ENCODE measurements at regions not wholly inside any gene's neighbourhood (a gene's known extent, or its start where the extent isn't known, plus 50 kb on each side); places are given as distances from the start of the nearest gene placed in this dataset.

DNA sequence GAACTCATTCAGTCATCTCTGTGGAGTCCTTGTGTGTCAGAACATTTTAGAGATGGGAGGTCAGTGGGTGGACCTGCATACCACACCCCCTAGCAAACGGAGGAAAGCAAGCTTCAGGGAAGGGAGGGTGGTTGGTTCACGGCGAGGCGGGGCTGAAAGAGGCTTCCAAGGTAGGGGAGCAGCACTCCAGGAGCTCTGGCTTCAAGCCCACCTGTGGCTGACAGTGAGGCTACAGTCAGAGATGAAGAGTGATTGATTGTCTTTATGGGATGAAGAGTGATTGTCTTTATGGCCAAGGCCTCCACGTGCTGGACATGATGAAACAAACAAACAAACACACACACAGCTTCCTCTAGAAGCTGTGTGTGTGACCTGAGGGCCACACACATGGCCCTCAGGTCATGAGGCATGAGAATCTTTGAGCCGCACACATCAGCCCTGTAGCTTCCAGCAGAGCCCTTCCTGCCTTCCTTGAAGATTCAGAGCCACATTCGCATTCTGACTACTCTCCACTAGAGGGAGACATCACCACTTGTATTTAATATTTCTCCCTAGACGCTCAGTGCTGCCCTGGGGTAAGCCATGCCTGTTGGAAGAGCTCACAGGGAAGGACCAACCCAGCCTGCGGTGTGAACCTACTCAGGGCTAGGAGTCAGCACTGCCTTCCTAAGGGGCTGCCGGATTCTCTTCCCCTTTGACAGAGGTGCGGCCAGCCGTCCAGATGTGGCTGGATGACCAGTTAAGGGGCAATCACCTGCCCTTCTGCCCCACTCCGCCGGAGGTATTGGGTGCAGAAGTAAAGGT, 54.4 kb upstream of the KCNA1 start:
- DNase-seq (ENCODE audit: insufficient read length, low spot score) (peak; percentile 51), FAIRE-seq (peak; percentile 84)
- TF ChIP-seq SPI1 (IDR thresholded peaks at IDR 0.05; ENCODE audit: low read depth, low read length) (no peak), PAX5 (IDR thresholded peaks at IDR 0.05; ENCODE audit: insufficient read depth, low read length, severe bottlenecking) (no peak), TAF1 (IDR thresholded peaks at IDR 0.05; ENCODE audit: low read depth, low read length) (no peak), POLR2AphosphoS5 (IDR thresholded peaks at IDR 0.05; ENCODE audit: low read depth, low read length) (no peak), POLR2A (IDR thresholded peaks at IDR 0.05; ENCODE audit: low read depth, low read length) (no peak), POU2F2 (IDR thresholded peaks at IDR 0.05; ENCODE audit: low read depth, low read length) (no peak)

DNA sequence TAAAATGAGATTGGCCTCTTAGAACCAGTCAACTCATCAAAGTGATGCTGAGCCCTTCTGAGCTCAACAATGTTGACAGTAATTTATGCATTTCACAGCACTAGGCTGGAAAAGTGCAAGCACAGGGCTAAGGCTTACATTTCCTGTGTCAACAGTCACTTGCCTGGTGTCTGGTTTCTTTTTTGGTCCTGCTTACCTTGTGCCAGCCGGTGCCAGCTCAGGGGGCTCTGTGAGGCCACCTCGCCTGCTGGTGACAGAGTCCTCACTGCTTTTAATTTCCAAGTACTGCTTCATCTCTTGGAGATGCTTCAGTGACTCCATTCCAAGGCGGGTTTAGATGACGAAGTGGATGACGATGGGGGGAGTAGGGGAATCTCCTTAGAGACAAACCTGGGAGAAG, 53.1 kb upstream of the KCNA1 start:
- TF ChIP-seq POLR2A (IDR thresholded peaks at IDR 0.05; ENCODE audit: low read depth, low read length): no peak
- TF ChIP-seq POLR2AphosphoS5 (IDR thresholded peaks at IDR 0.05; ENCODE audit: low read depth, low read length): no peak
- no peak for TF ChIP-seq SPI1 (IDR thresholded peaks at IDR 0.05; ENCODE audit: low read depth, low read length)
- TF ChIP-seq POU2F2 (IDR thresholded peaks at IDR 0.05; ENCODE audit: low read depth, low read length): no peak
- TF ChIP-seq TAF1 (IDR thresholded peaks at IDR 0.05; ENCODE audit: low read depth, low read length): no peak
- TF ChIP-seq PAX5 (IDR thresholded peaks at IDR 0.05; ENCODE audit: insufficient read depth, low read length, severe bottlenecking): no peak
- DNase-seq (ENCODE audit: insufficient read length, low spot score) (no peak), FAIRE-seq (no peak)

GRCh38 chr12:4857472-4858291, 52.0 kb upstream of the KCNA1 start:
- peak; percentile 58 for DNase-seq (ENCODE audit: insufficient read length, low spot score)
- TF ChIP-seq POLR2A (IDR thresholded peaks at IDR 0.05; ENCODE audit: low read depth, low read length) (no peak), PAX5 (IDR thresholded peaks at IDR 0.05; ENCODE audit: insufficient read depth, low read length, severe bottlenecking) (no peak), POU2F2 (IDR thresholded peaks at IDR 0.05; ENCODE audit: low read depth, low read length) (no peak), TAF1 (IDR thresholded peaks at IDR 0.05; ENCODE audit: low read depth, low read length) (no peak), SPI1 (IDR thresholded peaks at IDR 0.05; ENCODE audit: low read depth, low read length) (no peak), POLR2AphosphoS5 (IDR thresholded peaks at IDR 0.05; ENCODE audit: low read depth, low read length) (no peak)
- FAIRE-seq: peak; percentile 91

DNA sequence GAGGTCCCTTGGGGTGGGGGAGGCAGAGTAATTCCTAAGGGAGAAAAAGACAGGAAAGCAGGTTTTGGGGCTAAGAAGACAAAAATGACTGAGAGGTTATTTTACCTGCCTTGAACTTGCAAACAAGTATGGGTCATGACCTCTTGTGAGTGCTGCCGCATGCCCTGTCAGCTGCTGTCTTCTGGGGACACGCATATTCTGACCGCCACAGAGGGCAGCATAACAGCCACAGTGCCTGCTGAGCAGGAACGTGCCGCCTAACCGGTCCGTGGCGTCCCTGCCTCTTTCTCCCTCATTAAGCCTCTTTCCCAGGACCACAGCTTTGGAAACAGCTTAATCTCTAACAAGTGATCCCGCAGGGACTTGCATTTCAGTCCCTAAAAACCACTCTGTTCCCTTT, 51.3 kb upstream of the KCNA1 start:
- no peak for TF ChIP-seq POLR2AphosphoS5 (IDR thresholded peaks at IDR 0.05; ENCODE audit: low read depth, low read length)
- TF ChIP-seq SPI1 (IDR thresholded peaks at IDR 0.05; ENCODE audit: low read depth, low read length): no peak
- no peak for TF ChIP-seq PAX5 (IDR thresholded peaks at IDR 0.05; ENCODE audit: insufficient read depth, low read length, severe bottlenecking)
- TF ChIP-seq POU2F2 (IDR thresholded peaks at IDR 0.05; ENCODE audit: low read depth, low read length): no peak
- DNase-seq (ENCODE audit: insufficient read length, low spot score) (no peak), FAIRE-seq (no peak)

- DNase-seq (ENCODE audit: insufficient read length, low spot score) (no peak), FAIRE-seq (no peak)
- no peak for TF ChIP-seq PAX5 (IDR thresholded peaks at IDR 0.05; ENCODE audit: insufficient read depth, low read length, severe bottlenecking)
- TF ChIP-seq SPI1 (IDR thresholded peaks at IDR 0.05; ENCODE audit: low read depth, low read length): no peak
- no peak for TF ChIP-seq POLR2A (IDR thresholded peaks at IDR 0.05; ENCODE audit: low read depth, low read length)
- TF ChIP-seq POU2F2 (IDR thresholded peaks at IDR 0.05; ENCODE audit: low read depth, low read length): no peak
- no peak for TF ChIP-seq POLR2AphosphoS5 (IDR thresholded peaks at IDR 0.05; ENCODE audit: low read depth, low read length)
- TF ChIP-seq TAF1 (IDR thresholded peaks at IDR 0.05; ENCODE audit: low read depth, low read length): no peak
Observed at GRCh38 chr12:4859478-4860210, 50.1 kb upstream of the KCNA1 start.
